Posterior cingulate gyrus (tissue), 11 donors: ENCODE measurements at regions not wholly inside any gene's neighbourhood (a gene's known extent, or its start where the extent isn't known, plus 50 kb on each side); places are given as distances from the start of the nearest gene placed in this dataset.
A peak's percentile ranks its signal among the peaks of the same experiment; 100 is the strongest.

Experiments
- DNase-seq, 10 donors: peaks; one replicate each; pipeline versions ENCODE4 v3.0.0 to v3.0.0-alpha.2; 2020 to 2021; ENCODE audit warnings: mixed read lengths in 3 of 10
- intact Hi-C: fragments of 100-400 bp; cut with DNase I; formaldehyde crosslinking; loops from one replicate; pipeline ENCODE4 v1.15.1; 2023

DNA sequence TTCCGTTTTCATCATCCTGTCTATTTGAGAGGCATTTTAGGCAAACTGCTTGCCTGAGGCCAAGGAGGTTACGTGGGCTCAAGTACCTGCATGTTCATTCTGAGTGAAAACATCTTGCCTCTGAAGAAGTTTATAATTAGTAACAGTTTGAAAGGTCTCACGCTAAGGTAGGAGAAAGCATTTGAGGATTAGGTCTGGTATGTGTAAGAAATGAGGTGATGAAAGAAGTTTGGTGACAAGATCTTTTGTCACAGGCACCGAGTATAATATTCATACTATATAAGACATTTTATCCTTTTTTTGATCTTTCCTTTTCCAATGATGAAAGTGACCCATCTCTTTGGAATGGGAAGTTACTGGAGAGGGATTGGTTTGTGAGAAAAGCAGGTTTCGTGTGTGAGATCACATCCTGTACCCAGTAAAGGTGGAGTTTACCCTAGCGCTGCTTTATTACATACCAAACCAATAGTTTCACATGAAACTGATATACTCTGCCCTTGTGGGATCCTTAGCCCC lies 98.7 kb upstream of the PDC start:
- intact Hi-C loops: no loop called here
- no peak for DNase-seq

DNA sequence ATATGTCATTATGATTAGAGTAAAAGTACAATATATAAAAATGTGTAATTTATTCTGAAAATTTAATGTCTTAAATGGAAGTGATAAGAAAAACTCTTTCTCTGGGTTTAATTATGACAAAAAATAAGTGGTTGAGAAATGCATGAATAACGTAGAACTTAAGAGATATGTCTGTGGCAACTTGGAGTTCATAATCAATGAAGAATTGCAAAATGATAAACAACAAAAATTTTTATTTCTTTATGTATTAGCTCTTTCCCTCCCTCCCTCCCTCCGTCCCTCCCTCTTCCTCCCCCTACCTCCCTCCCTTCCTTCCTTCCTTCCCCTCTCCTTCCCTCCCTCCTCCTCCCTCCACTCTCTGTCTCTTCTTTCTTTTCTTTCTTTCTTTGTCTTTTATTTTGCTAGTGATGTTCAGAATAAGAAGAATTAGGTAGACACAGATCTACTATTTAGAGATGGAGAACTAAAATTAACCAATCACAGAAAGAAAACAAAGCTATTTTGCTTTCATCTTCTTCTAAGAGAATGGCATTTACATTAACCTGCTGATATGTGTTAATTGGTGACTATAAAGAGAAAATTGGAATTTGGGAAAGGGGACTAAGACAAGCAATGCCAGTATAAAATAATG lies 96.3 kb upstream of the PDC start:
- DNase-seq: no peak
- intact Hi-C loops: no loop called here

DNA sequence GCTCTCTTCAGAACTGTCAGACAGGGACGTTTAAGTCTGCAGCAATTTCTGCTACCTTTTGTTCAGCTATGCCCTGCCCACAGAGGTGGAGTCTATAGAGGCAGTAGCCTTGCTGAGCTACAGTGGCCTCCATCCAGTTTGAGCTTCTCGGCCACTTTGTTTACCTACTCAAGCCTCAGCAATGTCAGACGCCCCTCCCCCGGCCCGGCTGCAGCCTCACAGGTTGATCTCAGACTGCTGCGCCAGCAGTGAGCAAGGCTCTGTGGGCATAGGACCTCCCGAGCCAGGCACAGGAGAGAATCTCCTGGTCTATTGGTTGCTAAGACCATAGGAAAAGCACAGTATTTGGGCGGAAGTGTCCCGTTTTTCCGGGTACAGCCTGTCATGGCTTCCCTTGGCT lies 89.9 kb upstream of the PDC start:
- intact Hi-C loops: no loop called here
- DNase-seq: peak in 1 of 10 donors; percentile 33

DNA sequence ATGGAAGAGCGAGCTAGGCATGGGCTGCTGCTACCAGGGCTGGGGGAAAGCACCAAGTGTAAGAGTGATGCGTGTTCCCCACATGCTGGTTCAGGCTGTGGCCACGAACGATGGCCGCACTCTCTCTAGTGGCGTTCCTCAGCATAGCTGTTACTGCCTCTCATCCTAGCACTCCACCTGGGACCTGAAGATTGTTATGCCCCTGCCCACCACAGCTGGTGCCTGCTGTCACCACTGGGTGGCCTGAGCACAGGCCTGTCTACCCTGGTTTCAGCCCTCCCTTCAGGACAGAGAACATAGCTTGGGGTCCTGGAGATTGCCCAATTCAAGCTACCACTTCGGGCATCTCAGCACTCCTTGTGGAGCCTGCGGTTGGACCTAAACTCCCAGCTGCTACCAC lies 80.1 kb upstream of the PDC start:
- intact Hi-C loops: no loop called here
- DNase-seq: peak in 2 of 10 donors; percentile 37 to 51

DNA sequence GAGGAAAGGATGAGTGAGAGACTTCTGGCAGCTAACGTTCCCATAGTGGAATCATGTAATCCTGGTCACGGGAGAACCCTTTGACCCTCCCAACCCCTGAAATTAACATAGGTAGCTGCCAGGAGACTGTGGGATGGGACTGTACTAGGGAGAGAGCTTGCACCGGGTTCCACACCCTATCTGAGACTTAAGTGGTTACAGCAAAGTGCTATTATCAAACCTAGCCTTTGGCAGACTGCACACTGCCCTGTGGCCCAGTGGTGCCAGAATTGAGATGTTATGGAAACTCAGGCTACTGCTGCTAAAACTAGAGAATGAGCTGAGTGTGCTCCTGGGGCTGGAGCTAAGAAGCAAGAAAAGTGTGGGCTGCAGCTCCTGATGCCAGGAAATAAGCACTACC lies 79.6 kb upstream of the PDC start:
- no peak for DNase-seq
- intact Hi-C loops: no loop called here

DNA sequence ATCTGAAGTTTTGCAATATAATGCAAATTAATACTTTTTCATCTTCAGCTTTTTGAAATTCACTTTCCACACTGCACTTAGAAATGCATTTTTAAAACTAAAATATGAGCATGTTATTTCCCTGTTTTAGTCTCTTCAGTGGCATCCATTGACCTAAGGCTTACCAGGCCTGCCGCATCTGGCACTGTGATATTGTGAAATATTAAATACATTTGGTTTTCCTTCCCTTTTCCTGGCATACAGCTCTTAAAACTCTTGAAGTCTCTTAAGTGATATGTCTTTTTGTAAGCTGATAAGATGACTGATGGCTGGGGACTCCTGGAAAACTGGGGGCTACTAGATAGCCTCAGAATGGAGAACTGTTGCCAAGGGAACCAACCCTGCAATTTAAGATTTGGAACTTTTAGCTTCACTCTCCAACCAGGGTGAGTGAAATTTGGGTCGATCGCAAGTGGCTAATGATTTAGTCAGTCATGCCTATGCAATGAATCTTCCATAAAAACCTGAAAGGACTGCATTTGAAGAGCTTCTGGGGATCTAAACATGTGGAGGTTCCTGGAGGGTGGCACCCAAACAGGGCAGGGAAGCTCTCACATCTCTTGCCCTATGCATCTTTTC lies 75.5 kb upstream of the PDC start:
- intact Hi-C loops: no loop called here
- no peak for DNase-seq

DNA sequence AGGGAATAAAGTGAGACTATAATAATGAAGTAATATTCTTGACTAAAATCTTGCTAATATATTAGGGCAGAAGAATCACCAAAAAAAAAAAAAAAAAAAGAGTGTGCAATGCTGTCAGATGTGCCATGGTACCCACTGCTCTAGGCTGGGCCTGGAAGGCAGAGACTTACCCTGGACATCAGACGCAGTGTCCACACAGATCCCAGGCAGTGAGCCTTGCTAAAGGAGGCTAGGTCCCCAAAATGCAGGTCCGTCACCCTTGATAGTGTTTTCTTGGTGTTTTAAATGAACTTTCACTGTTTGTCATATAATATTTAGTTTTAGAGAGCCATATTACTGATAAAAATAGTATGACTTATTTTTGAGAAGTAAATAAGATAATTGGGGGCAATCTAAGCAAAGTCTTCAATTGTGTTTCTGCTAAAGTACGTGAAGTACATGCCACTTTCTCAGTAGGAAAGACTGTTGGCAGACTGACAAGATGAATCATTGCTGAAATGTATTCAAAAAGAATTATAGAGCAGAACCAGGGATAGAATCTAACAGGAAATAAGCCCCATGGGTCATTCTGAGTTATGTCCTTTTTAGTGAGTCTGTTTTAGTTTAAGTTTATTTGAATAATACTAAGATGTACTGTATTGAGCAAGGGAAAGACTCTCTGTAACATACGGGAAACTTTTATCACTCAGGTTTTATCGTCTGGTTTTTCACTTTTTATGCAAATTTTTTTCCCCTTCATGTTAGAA lies 74.6 kb upstream of the PDC start:
- DNase-seq: peak in 1 of 10 donors; percentile 62

DNA sequence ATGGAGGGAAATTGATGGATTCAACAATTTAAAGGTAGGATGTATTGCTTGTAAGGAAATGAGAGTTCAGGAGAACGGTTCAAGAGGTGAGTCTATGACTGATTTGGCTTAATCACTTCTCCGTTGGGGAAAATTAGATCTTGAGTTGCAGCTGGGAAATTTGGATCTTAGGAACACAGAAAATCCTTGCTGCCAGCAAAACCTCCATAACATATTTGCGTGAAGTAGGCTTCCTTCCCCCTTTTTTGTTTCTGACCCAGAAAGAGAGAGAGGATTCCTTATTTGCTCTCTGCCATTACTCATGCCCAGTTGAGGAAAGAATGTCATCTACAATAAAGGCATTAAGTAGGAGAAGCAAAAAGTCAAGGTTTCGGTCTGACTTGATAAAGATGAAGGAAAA lies 73.5 kb upstream of the PDC start:
- intact Hi-C loops: no loop called here
- DNase-seq: no peak

More for the DNA sequence above, 74.6 kb upstream of the PDC start:
- intact Hi-C loops: no loop called here

DNA sequence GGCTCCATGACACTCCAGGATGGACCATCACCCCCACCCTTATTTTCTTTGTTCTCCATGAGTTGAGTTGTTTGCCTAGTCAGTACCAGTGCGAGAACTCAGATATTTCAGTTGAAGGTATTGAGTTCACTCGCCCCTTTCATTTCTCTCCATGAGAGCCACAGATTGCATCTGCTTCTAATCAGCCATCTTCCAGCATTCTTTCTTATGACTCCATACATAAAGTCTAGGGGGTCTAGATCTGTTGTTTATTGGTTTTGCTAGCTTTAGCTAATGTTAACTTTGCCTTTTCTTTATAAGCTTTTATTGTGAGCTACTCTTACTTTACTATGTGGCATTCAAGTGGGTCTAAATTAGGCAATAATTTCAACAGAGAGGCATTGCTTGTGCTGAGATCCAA lies 71.6 kb upstream of the PDC start:
- intact Hi-C loops: no loop called here
- no peak for DNase-seq

DNA sequence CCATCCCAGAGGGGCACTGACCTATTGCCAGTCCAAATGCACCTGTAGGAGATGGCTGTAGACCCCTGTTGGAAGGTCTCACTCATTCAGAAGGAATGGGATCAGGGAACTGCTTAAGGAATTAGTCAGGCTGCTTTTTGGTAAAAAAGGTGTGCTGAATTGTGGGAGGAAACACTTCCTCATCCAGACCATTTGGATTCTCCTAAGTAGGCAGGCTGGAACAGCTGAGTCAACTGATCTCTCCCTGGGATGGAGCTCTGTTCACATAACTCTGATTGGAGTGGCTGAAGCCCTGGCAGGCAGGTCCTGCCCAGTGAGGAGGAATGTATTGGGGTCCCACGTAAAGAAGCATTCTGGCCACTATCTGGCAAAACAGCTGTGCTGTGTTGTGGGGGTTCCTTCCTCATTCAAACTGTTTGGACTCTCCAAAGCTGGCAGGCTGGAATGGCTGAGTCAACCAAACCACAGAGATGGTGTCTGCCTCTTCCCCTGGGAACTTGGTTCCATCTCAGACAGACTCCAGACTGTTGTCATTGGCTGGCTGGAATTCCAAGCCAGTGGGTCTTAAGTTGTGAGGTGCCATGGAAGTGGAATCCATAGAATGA lies 70.7 kb upstream of the PDC start:
- DNase-seq: no peak
- intact Hi-C loops: no loop called here

DNA sequence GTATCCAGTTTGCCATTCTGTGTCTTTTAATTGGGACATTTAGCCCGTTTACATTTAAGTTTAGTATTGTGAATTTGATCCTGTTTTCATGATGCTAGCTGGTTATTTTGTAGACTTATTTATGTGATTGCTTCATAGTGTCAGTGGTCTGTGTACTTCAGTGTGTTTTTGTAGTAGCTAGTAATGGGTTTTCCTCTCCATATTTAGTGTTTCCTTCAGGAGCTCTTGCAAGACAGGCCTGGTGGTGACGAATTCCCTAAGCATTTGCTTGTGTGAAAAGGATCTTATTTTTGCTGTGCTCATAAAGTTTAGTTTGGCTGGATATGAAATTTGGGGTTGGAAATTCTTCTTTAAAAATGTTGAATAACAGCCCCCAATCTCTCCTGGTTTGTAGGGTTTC lies 69.2 kb upstream of the PDC start:
- no peak for DNase-seq
- intact Hi-C loops: no loop called here

DNA sequence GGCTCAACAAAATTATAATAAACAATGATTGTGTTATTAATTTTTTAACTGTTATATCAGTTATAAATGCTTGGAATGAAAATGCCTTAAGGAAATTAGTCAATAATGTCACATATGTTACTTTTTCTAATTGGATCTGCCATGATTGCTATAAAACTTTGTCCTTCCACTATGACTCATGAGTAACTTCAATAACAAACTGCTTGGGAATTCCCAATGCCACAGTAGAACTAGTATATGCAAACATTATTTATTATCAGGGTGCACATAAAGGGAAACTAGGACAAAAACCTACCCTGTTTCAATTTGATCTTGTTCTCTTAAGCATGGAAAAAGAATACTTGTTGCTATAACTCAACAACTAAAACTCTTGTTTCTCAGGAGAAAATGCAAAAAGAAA lies 59.1 kb upstream of the PDC start:
- DNase-seq: no peak
- intact Hi-C loops: no loop called here

DNA sequence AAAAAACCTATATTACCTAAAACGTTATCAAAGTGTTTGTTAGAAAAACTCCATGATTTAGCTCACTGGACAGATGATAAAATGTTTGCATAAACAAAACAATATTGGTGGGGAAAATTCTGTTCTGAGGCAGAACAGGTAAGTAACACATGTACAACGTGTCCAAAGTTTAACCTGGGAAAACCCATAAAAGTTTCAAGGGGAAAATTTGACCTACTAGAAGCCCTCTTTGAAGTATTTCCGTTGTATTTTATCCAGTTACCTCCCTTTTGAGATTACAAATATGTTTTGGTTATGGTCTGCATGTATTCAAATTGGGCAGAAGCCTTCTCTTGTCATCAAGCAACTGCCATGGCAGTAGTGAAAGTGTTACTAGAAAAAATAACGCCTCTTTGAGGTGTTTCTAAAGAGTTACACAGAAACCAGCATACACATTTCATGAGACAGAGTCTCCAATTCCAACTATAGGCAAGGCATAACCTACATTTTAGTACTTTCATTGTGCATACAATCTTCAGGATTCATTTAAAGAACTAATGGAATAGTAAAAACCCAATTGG lies 58.0 kb upstream of the PDC start:
- no peak for DNase-seq
- intact Hi-C loops: no loop called here

DNA sequence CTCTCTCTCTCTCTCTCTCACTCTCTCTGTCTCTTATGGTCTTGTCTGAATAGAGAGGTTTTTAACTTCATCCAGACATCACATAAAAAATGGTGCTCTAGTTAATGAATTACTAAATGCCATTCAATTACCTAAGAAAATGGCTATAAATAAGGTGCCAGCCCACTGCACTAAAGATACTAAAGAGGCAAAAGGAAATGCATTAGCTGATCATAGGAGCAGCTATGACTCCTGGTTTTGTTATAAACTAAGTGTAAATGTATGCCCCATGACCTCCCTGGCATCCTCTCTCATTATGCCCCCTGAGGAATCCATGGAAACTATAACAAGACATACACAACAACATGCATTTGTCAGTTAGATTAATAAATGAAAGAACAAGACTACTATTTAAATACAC lies 57.5 kb upstream of the PDC start:
- no peak for DNase-seq
- intact Hi-C loops: no loop called here

DNA sequence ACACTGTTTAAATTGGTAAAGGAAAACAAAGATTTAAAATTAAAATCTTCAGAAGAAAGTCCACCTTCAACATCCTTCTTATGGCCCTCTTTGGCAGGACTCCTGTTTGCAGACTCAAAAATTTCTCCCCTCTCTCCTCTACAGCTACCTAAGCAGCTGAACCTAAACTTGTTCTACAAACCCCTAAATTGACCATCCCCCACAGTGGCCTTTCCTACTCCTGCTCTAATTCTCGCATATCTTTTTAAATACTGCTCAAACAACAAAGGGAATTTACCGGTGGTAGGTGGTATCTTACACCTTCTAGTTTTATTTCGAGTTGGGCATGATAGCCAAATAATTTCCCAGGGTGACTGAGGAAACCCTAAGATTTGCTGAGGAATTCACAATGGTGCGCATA lies 53.5 kb upstream of the PDC start:
- DNase-seq: no peak
- intact Hi-C loops: no loop called here

DNA sequence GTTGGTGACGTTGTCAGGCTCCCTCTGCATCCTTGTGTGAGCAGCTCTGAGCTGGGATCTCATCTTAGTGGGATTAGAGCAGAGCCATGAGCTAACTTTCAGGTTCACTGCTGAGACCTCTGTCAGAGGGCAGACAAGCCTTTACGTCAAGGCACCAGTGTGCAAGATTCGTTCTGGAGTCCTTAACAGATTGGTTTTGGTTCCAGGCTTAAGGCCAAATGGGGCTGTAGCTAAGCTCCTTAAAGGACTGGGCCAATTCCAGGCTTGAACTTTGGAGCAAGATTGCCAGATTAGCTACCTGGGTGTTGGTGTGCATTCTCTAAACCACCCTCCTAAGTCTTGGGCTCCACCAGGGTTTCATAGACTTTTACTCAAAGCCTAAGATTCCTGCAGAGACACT lies 52.6 kb upstream of the PDC start:
- intact Hi-C loops: no loop called here
- no peak for DNase-seq

DNA sequence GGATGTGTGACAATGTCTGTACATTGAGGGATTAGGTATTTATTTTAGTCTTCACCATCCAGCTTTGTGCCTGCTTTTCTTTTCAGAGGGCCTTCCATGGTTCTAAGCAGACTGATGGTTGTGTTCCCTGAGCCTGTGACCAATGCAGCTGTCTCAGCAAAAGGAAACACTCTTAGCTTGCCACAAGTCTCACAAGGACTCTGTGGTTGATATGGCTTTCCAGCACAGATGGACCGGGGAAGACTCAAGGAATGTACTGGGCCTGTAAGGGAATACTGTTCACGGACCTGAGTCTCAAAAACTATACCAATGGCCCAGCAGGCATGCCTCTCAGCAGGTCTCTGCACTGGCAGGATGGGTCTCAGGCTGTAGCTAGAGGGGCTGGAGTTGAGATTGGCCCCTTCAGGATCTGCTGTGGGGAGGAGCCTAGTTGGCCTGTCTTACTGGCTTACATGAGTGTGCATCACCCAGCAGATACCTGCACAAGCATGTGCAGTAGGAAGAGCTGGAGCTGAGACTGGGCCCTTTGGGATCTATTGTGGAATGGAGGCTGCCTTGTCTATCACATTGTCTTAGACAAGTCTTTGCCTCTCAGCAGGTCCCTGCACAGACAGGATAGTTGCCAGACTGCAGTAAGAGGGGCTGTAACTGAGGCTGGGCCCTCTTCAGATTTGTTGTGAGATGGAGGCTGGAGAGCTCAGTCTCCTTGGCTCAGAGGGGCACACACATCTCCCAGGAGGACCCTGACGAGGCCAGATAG lies 52.0 kb upstream of the PDC start:
- intact Hi-C loops: no loop called here

DNA sequence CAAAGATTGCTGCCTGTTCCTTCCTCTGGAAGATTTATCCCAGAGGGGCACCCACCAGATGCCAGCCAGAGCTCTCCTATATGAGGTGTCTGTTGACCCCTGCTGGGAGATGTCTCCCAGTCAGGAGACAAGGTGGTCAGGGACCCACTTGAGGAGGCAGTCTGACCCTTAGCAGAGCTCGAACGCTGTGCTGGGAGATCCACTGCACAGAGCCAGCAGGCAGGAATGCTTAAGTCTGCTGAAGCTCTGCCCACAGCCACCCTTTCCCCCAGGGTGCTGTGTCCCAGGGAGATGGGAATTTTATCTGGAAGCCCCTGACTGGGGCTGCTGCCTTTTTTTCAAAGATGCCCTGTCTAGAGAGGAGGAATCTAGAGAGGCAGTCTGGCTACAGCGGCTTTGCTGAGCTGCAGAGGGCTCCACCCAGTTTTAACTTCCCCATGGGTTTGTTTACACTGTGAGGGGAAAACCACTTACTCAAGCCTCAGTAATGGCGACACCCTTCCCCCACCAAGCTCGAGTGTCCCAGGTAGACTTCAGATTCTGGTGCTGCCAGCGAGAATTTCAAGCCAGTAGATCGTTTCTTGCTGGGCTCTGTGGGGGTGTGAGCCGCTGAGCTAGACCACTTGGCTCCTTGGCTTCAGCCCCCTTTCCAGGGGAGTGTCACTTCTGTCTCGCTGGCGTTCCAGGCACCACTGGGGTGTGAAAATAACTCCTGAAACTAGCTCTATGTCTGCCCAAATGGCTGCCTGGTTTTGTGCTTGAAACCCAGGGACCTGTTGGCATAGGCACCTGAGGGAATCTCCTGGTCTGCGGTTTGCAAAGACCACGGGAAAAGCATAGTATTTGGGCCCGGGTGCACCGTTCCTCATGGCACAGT lies 51.1 kb upstream of the PDC start:
- peak in 2 of 10 donors; percentile 48 to 66 for DNase-seq
- intact Hi-C loops: no loop called here

More for the DNA sequence above, 52.0 kb upstream of the PDC start:
- DNase-seq: peak in 2 of 10 donors; percentile 22 to 45
